Prostate gland (tissue), 2 donors: ENCODE measurements at regions not wholly inside any gene's neighbourhood (a gene's known extent, or its start where the extent isn't known, plus 50 kb on each side); places are given as distances from the start of the nearest gene placed in this dataset.

Experiments used
- CTCF ChIP-seq, 4 experiments: fragments of 200-600 bp in 2 of 4; fragments of 450-650 bp in 2 of 4; sonication (generic) in 2 of 4; IDR thresholded peaks; 1 replicate in 3 of 4; 2 replicates in 1 of 4; pipeline ENCODE4 v1.5.1; 2016 to 2019; ENCODE audit warnings: antibody characterized with exemption in 4 of 4, mild to moderate bottlenecking in 2 of 4, moderate library complexity in 2 of 4
- POLR2A ChIP-seq: fragments of 450-650 bp; IDR thresholded peaks from one replicate; pipeline ENCODE4 v1.6.1; 2016; ENCODE audit warnings: antibody characterized with exemption, mild to moderate bottlenecking

GRCh38 chr12:65546528-65546927 is 268.0 kb downstream of the MSRB3 start:
- TF ChIP-seq POLR2A, result no peak
- no peak for TF ChIP-seq CTCF (IDR thresholded peaks at IDR 0.05)
